GM20000 (cell line): ENCODE measurements at regions not wholly inside any gene's neighbourhood (a gene's known extent, or its start where the extent isn't known, plus 50 kb on each side); places are given as distances from the start of the nearest gene placed in this dataset.

ENCODE experiments used
- DNase-seq: peaks from one replicate; pipeline ENCODE4 v3.0.0; 2012; ENCODE audit warnings: low spot score
- CTCF ChIP-seq: IDR thresholded peaks from 2 replicates; pipeline ENCODE4 v1.5.1; 2012; ENCODE audit warnings: mild to moderate bottlenecking, control low read depth; ENCODE audit errors: extremely low read depth, missing control alignments

GRCh38 chr3:95442766-95443165, 1371.6 kb upstream of the EPHA6 start:
- DNase-seq: no peak
- TF ChIP-seq CTCF: no peak

GRCh38 chr3:95449841-95450240, 1364.6 kb upstream of the EPHA6 start:
- no peak for DNase-seq
- no peak for TF ChIP-seq CTCF

- no peak for DNase-seq
- no peak for TF ChIP-seq CTCF
Observed at GRCh38 chr3:95453242-95453641, 1361.2 kb upstream of the EPHA6 start.

GRCh38 chr3:95456835-95457234, 1357.6 kb upstream of the EPHA6 start:
- DNase-seq: no peak
- no peak for TF ChIP-seq CTCF

- DNase-seq: no peak
- TF ChIP-seq CTCF: no peak
Observed at GRCh38 chr3:95459706-95460105, 1354.7 kb upstream of the EPHA6 start.

GRCh38 chr3:95460274-95460673, 1354.1 kb upstream of the EPHA6 start:
- DNase-seq: no peak
- TF ChIP-seq CTCF: no peak

- no peak for TF ChIP-seq CTCF
- no peak for DNase-seq
Observed at GRCh38 chr3:95462161-95462560, 1352.2 kb upstream of the EPHA6 start.
